DMS79 (cell line): ENCODE measurements at regions not wholly inside any gene's neighbourhood (a gene's known extent, or its start where the extent isn't known, plus 50 kb on each side); places are given as distances from the start of the nearest gene placed in this dataset.
"Not testable (repeated sequence)": the region's sequence is repeated elsewhere in the genome, so short reads cannot be mapped to it uniquely, and the experiment has no call there.

ENCODE experiments used
- DNase-seq: peaks from one replicate; lab custom pipeline; 2025; lab: John Stamatoyannopoulos, UW

- DNase-seq, result no peak
These were observed 365.4 kb upstream of the RGPD4 start for GRCh38 chr2:107461301-107461700.

GRCh38 chr2:107462181-107462580, 364.5 kb upstream of the RGPD4 start:
- DNase-seq, result no peak

DNA sequence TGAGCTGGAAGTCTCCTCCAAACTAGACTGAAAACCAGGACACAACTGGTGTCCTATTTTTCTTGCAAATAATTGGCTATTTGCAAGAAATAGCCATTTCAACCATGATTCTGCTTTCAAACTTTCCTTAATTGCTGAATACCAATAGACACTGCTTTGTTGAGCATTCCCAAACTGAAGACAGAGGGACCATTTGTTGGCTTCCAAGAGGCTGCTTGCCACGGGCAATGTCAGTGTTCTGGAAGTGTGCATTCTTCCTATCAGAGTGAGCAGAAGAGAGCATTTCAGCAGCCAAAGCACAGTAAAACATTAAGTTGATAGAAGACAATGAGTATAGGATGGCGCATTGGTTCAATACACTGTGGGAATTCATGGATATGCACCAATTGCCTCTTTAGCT, 360.5 kb upstream of the RGPD4 start:
- DNase-seq, result no peak

DNA sequence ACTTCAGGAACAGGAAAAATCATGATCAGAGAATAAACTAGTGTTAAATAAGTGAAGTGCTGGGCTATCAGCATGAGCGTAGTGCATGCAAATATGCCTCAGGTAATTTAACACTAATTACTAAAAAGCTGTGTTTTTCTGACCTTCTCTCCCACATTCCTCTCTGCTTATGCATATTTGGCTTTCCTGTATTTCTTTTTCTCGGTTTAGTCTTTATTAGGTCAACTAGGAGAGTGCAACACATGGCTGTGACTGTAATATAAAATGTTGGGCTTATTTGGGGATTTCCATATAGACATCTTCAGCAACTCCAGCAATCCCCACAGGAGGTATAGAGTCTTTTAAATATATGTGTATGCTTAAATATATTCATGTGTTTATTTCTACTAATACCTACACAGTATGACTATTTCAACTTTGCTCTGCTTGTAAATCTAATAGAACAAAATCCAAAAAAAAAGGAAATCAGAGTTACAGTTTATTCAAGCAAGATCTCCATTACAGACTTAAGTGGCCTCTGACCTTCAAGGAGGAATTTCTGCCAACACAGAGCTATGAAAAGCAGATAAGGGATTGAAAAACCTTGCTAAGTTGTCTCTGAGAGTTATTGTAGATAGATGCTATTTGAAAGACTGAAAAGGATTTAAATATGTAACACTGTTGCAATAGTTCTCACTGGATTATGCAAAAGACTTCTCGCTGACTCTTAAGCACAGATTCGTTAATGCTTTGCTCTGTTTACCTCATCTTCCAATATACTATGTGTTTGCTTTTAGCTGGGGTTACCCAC, 359.5 kb upstream of the RGPD4 start:
- no peak for DNase-seq

DNA sequence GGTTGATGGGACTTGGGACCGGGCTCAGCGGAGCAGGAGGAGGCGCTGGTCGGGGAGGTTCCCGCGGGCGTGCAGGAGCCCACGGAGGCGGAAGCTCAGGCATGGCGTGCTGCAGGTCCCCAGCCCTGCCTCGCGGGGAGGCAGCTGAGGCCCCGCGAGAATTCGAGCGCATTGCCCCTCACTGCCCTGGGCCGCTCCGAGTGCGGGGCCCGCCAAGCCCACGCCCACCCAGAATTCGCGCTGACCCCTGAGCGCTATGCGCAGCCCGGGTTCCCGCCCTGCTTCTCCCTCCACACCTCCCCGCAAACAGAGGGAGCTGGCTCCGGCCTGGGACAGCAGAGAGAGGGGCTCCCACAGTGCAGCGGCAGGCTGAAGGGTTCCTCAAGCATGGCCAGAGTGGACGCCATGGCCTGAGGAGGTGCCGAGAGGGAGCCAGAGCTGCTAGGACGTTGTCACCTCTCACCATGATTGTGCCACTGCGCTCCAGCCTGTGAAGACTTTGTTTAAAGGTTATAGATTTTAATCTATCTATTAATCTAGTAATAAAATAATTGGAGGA, 357.2 kb upstream of the RGPD4 start:
- no peak for DNase-seq

DNA sequence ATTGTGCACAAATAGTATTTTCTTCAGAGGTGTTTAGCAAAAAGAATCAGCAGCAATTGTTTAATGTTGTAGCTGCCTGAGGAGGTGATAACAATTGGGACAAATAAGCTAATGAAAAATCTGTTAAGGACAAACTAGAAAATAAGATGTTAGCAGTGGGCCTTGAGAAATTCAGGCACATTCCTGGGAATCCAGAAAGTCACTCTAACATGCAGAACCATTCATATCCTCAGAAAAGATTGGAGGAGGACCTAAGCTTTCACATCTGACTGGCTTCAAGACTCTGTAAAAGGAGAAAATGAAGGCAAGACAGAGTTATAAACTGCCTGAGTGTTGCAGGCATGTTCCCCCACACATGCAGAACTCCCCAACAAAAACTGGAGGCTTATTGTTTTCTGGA, 353.5 kb upstream of the RGPD4 start:
- no peak for DNase-seq

- no peak for DNase-seq
These were observed 350.8 kb upstream of the RGPD4 start for GRCh38 chr2:107475859-107476258.

DNA sequence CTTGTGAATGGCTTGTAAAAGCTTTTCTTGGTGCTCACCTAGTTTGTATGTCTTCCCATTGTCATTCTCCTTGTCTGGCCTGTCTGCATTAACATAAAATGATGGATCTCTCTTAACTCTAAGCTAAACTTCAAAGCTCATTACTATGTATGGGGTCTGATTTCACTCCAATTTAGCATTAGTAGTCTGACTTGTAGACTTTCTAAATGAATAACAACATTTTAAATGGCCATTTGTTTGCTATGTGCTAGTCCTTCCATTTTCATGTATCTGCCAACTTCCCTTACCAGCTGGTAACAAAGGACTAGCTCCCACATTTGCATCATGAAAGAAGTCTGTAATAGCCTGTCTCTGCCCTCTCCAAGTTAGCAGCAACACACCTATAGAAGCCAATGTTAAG, 324.2 kb upstream of the RGPD4 start:
- no peak for DNase-seq

GRCh38 chr2:107511970-107512789, 314.5 kb upstream of the RGPD4 start:
- DNase-seq, result peak; percentile 95

GRCh38 chr2:107525406-107525805, 301.3 kb upstream of the RGPD4 start:
- DNase-seq, result no peak

DNA sequence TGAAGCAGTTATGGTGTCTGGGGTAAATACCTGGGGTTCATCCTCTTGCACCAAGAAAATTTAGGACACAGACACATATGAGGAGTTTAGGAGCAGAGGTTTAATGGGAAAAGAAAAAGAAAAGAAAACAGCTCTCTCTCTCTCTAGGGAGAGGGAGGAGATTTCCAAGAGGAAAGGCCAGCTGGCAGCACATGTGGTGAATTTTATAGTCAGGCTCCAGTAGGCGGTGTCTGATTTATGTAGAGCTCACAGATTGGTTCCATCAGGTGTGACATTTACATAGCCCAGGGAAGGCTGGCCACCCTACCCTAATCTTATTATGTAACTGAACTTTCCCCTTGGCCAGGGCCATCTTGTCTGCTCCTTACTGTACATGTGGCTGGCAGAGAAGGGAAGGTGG, 297.5 kb upstream of the RGPD4 start:
- DNase-seq, result no peak

DNA sequence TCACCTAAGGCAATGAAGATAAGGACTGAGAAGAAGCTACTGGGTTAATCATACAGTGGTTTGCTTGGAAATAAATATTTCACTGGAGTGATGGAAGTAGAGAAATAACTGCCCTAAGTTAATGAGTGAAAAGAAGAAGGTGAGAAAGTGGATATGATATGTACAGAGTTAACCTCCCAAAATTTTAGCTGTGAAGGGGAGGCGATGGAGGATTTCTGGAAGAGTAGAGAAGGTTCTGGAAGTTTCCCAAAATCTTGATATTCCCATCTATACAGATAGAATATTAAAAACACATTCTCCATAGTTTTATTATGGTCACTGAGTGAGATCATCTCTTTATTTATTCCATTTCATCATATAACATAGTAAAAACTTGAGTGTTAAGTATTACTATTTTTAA, 296.6 kb upstream of the RGPD4 start:
- DNase-seq, result no peak

GRCh38 chr2:107534926-107535325, 291.8 kb upstream of the RGPD4 start:
- peak; percentile 7 for DNase-seq

- DNase-seq, result not testable (repeated sequence)
These were observed 290.6 kb upstream of the RGPD4 start for GRCh38 chr2:107535905-107536689.

DNA sequence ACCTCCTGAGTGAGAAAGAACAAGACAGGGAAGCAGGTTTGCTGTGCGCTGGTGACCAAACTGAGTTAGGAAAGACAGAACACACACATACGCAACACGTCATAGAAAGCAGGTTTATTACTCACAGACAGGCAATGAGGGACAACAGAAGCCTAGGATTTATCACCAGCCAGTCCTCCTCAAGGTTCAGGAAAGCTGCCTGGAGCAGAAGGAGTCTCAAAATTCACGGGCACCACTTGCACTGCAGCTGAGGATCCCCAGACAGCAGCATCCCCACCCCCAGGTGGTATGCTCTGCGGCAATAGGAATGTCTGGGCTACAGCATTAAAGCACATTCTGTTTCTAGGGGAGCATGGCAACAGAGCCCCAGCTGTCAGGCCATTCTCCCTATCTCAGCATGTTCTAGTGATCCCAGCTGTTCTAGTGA, 284.4 kb upstream of the RGPD4 start:
- DNase-seq, result no peak

- DNase-seq, result peak; percentile 48
These were observed 282.9 kb upstream of the RGPD4 start for GRCh38 chr2:107543793-107544192.

DNA sequence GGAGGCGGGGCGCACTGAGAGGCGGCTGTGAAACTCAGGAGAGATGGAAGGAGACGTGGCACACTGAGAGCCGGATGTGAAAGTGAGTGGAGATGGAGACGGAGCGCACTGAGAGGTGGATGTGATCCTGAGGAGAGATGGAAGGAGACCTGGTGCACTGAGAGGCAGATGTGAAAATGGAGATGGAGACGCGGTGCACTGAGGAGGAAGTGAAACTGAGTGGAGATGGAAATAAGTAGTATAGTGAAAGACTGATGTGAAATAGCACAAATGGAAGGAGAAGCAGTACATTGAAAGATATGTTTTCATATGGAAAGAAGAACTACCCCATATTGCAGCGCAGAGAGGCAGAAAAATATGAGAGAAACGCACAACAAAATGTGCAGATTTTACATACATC, 281.6 kb upstream of the RGPD4 start:
- DNase-seq, result no peak

GRCh38 chr2:107545851-107546250, 280.8 kb upstream of the RGPD4 start:
- DNase-seq, result no peak

DNA sequence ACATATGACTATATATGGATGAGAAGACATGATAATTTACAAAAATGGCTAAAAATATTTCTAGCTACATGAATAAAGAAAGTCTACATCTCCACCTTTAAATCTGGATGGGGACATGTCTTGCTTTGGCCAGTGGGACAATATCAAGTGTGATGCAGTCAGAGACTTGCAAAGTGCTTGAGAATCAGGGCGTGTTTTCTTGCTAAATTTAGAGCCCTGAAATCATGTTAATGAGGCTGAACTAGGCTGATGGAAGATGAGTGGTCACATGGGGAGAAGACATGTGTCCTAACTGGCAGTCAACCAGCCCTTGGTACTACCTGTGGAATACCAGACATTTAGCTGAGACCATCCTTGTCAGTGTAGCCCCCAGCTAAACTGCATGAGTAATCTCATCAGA, 278.5 kb upstream of the RGPD4 start:
- DNase-seq, result peak; percentile 86

GRCh38 chr2:107553046-107553445, 273.6 kb upstream of the RGPD4 start:
- DNase-seq, result no peak

DNA sequence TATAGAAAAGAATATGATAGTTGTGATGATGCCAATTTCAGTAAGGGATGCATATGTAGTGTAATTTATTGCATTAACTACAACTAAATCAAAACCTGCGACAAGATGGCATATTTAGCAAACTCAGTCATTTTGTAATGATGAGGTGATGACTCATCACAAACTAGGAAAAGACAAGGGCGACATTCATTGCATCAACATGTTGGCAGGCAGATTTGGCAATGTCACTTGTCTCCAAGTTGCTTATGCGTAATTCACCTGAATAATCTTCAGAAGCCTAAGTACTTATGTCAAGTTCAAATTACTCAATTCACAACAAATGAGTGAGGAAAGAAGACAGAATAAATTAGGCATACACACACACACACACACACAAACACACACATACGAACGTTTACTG, 273.2 kb upstream of the RGPD4 start:
- DNase-seq, result no peak

GRCh38 chr2:107556038-107556627, 270.6 kb upstream of the RGPD4 start:
- DNase-seq, result no peak
